ENCODE measurements at regions not wholly inside any gene's neighbourhood (a gene's known extent, or its start where the extent isn't known, plus 50 kb on each side); places are given as distances from the start of the nearest gene placed in this dataset.

DNA sequence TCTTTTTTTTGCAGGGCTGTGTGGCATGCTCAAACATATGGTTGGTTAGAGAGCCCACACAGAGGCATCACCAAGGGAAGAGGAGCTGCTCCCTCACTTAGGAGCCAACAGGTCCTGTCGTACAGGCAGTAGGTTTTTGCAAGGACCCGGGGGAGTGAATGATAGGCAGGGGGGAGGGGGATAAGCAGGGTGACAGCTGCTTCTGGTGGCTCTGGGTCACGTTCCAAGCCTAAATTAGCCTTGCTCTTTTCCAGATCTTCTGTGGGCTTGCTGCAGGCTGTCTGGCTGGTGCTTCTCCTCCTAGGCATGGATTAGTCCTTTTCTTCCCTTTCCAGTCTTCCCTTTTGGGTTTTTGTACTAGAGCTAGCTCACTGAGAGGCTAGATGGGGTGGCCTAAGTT is 117.7 kb upstream of the PODXL start:
- no peak for DNase-seq (ENCODE audit: low read depth, low spot score)
- Histone ChIP-seq H3K27me3 (ENCODE audit: control insufficient read depth, extremely low read depth, insufficient read depth, low read length) (peaks cover 4% of the 10 kb centered on the region), H3K79me2 (ENCODE audit: control insufficient read depth, insufficient read depth, low read length) (no peaks in the 10 kb centered on the region), H3K9ac (ENCODE audit: control insufficient read depth, extremely low read depth, insufficient read depth, low read length) (no peak overlapping the region), H3K9me3 (ENCODE audit: control insufficient read depth, low read depth, low read length) (no peaks in the 10 kb centered on the region), H3K36me3 (ENCODE audit: control insufficient read depth in 2 of 2, extremely low read depth in 1 of 2, insufficient read depth in 2 of 2, low read length in 2 of 2) (no peaks in the 10 kb centered on the region), H3K9me1 (ENCODE audit: control insufficient read depth, extremely low read depth, insufficient read depth, low read length) (no peaks in the 10 kb centered on the region), H2AFZ (ENCODE audit: control insufficient read depth, low read length) (no peak overlapping the region), H3K4me2 (ENCODE audit: control insufficient read depth, extremely low read depth, insufficient read depth, low read depth, low read length) (no peak overlapping the region), H3K27ac (ENCODE audit: control insufficient read depth, insufficient read depth, low read length) (no peak overlapping the region), H3K4me1 (ENCODE audit: control insufficient read depth, extremely low read depth, insufficient read depth, low read length) (no peaks in the 10 kb centered on the region), H4K20me1 (ENCODE audit: control insufficient read depth, extremely low read depth, insufficient read depth, low read length) (no peaks in the 10 kb centered on the region), H3K4me3 (ENCODE audit: control insufficient read depth in 2 of 3, extremely low read depth in 1 of 3, insufficient read depth in 2 of 3, low read depth in 1 of 3, low read length in 3 of 3) (no peak overlapping the region)
- TF ChIP-seq EZH2 (IDR thresholded peaks at IDR 0.05; ENCODE audit: low read length) = no peak
- TF ChIP-seq, protein P1, sequence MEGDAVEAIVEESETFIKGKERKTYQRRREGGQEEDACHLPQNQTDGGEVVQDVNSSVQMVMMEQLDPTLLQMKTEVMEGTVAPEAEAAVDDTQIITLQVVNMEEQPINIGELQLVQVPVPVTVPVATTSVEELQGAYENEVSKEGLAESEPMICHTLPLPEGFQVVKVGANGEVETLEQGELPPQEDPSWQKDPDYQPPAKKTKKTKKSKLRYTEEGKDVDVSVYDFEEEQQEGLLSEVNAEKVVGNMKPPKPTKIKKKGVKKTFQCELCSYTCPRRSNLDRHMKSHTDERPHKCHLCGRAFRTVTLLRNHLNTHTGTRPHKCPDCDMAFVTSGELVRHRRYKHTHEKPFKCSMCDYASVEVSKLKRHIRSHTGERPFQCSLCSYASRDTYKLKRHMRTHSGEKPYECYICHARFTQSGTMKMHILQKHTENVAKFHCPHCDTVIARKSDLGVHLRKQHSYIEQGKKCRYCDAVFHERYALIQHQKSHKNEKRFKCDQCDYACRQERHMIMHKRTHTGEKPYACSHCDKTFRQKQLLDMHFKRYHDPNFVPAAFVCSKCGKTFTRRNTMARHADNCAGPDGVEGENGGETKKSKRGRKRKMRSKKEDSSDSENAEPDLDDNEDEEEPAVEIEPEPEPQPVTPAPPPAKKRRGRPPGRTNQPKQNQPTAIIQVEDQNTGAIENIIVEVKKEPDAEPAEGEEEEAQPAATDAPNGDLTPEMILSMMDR (optimal IDR thresholded peaks at IDR 0.05 in 1 of 3, IDR thresholded peaks at IDR 0.05 in 1 of 3, conservative IDR thresholded peaks at IDR 0.05 in 1 of 3; ENCODE audit: extremely low read depth in 1 of 3, insufficient read depth in 2 of 3, low read length in 3 of 3) = no peak
- FAIRE-seq = no peak
- dilution Hi-C loops (cut with MboI; ENCODE audit: extremely low pct_ligation_motif_present, low sequenced_read_pairs) = no loop called here

DNA sequence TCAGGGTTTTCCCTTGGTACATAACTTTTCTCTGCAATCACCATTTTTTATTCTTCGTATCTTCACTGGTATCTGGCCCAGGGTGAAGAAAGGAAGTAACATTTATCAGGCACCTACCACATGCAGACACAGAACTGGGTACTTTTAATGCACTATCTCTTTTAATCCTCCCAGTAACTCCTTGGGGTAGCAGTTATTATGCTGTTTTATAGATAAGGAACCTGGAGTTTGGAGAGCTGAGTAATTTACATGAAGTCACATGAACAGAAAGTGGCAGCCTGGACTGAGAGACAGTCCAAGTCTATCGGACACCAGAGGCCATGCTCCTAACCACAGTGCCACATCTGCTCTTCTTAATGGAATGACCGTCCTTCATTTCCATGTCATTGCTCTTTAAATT is 117.1 kb upstream of the PODXL start:
- no peak overlapping the region for H3K9ac ChIP-seq (ENCODE audit: control insufficient read depth, extremely low read depth, insufficient read depth, low read length)
- H3K4me1 ChIP-seq (ENCODE audit: control insufficient read depth, extremely low read depth, insufficient read depth, low read length) = no peaks in the 10 kb centered on the region
- H3K79me2 ChIP-seq (ENCODE audit: control insufficient read depth, insufficient read depth, low read length) = no peaks in the 10 kb centered on the region
- no peak overlapping the region for H3K4me3 ChIP-seq (ENCODE audit: control insufficient read depth in 2 of 3, extremely low read depth in 1 of 3, insufficient read depth in 2 of 3, low read depth in 1 of 3, low read length in 3 of 3)
- no peaks in the 10 kb centered on the region for H3K9me3 ChIP-seq (ENCODE audit: control insufficient read depth, low read depth, low read length)
- FAIRE-seq (no peak), DNase-seq (ENCODE audit: low read depth, low spot score) (no peak)
- no peaks in the 10 kb centered on the region for H3K36me3 ChIP-seq (ENCODE audit: control insufficient read depth in 2 of 2, extremely low read depth in 1 of 2, insufficient read depth in 2 of 2, low read length in 2 of 2)
- dilution Hi-C loops (cut with MboI; ENCODE audit: extremely low pct_ligation_motif_present, low sequenced_read_pairs) = no loop called here
- H3K27me3 ChIP-seq (ENCODE audit: control insufficient read depth, extremely low read depth, insufficient read depth, low read length) = peaks cover 4% of the 10 kb centered on the region
- H3K4me2 ChIP-seq (ENCODE audit: control insufficient read depth, extremely low read depth, insufficient read depth, low read depth, low read length) = no peak overlapping the region
- no peak overlapping the region for H3K27ac ChIP-seq (ENCODE audit: control insufficient read depth, insufficient read depth, low read length)
- H3K9me1 ChIP-seq (ENCODE audit: control insufficient read depth, extremely low read depth, insufficient read depth, low read length) = no peaks in the 10 kb centered on the region
- no peak overlapping the region for H2AFZ ChIP-seq (ENCODE audit: control insufficient read depth, low read length)
- no peak for TF ChIP-seq EZH2 (IDR thresholded peaks at IDR 0.05; ENCODE audit: low read length)
- TF ChIP-seq, protein P1 (optimal IDR thresholded peaks at IDR 0.05 in 1 of 3, IDR thresholded peaks at IDR 0.05 in 1 of 3, conservative IDR thresholded peaks at IDR 0.05 in 1 of 3; ENCODE audit: extremely low read depth in 1 of 3, insufficient read depth in 2 of 3, low read length in 3 of 3) = no peak
- no peaks in the 10 kb centered on the region for H4K20me1 ChIP-seq (ENCODE audit: control insufficient read depth, extremely low read depth, insufficient read depth, low read length)
